ENCODE measurements at regions not wholly inside any gene's neighbourhood (a gene's known extent, or its start where the extent isn't known, plus 50 kb on each side); places are given as distances from the start of the nearest gene placed in this dataset.
"Not testable (repeated sequence)": the region's sequence is repeated elsewhere in the genome, so short reads cannot be mapped to it uniquely, and the experiment has no call there.

GRCh38 chr3:110625201-110625747 lies 446.3 kb upstream of the NECTIN3 start:
- DNase-seq: no peak

DNA sequence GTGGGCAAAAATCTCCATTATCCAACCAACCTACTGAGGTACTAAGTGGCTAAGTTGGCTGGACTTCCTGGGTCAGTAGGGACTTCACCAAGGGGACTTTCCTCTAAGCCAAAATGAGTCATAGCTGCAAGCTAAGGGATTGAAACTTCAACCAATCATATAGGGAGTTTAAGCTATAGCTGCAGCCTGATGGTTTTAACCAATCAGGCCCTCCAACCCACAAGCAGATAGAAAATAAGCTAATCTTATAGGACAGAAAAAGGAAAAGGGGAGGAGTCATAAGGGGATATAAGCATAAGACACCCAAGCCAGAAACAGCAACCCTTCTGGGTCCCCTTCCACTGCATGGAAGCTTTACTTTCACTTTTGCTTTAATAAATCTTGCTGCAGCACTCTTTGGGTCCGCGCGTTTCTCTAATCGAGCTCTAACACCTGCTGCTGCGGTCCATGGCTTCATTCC lies 444.9 kb upstream of the NECTIN3 start:
- not testable (repeated sequence) for DNase-seq

GRCh38 chr3:110628650-110629301 lies 442.8 kb upstream of the NECTIN3 start:
- DNase-seq: no peak

DNA sequence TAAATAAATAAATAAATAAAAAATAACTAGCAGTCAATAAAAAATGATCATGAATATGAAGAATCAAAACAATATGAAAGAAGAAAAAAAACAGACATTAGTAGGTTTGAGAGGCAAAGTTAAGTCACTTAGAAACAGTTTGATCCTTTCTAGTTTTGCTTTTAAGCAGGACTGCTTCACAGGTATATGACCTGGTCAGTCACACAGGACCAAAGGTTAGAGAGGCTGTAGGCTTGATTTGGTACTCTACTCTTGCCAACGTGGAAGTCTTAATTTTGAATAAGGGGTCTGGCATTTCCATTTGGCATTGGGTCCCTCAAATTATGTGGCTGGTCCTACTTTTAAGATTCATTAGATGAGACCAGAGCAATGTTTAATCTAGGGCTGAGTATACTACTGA lies 441.7 kb upstream of the NECTIN3 start:
- no peak for DNase-seq

- DNase-seq: no peak
Observed at GRCh38 chr3:110644203-110644602, 427.4 kb upstream of the NECTIN3 start.

- DNase-seq: no peak
Observed at GRCh38 chr3:110646055-110646454, 425.6 kb upstream of the NECTIN3 start.

GRCh38 chr3:110646496-110646895 lies 425.1 kb upstream of the NECTIN3 start:
- DNase-seq: peak; percentile 35

- DNase-seq: no peak
Observed at GRCh38 chr3:110647586-110647985, 424.0 kb upstream of the NECTIN3 start.

GRCh38 chr3:110650741-110651140 lies 420.9 kb upstream of the NECTIN3 start:
- no peak for DNase-seq

DNA sequence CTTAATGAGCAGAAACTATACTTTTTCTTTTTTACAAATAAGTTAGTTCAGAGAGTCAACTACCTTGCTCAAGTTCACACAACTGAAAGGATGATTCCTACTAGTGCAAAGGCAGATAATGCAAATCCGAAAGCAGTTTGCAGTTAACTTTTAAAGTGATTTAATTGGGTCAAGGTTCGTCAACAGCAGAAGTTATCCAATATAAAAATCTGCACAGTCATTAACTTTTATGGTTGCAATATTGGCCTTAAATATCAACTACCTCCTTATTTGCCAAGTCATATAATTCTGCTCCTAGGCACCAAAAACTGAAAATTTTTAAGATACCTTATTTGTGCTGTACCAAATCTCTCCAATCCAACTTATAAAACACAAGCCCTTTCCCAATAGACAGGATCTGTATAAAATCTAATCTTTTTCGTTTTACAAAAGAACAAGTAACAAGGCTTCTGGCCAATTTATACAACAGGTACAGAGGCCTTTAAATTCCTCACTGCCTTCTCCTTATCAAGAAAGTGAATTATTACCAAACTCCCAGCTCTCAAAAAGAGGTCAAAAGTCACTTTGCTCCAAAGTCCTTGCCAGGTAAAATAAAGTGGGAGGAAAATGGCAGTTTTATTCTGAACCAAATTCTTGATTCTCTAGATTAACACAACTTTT lies 416.6 kb upstream of the NECTIN3 start:
- no peak for DNase-seq

DNA sequence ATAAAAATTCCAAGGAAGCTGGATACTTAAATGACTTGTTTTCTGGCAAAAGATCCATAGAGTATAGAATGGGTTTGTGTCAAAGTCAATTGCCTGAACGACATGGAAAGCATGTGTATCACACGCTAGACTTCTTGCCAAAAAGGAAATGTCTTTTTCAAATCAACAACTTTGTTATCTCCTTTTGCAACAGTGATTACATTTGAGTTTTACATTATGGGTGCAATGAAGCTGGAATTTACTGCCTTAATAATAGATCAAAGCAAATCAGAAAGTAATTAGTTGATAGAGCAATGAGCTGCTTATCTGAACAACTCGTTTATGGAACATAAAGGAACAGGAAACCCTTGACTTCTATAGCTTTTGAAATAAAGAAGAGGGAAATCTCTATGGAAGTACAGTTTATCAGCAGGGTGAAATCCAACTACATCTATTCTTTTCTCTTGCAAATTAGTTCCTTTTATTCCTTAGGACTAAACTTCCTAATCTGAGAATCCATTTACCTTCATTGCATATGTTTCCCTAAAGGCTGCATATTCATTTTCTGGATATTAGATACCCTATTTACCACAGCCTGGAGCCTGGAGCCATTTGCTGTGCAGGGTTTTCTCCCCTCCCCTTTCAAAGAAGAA lies 415.1 kb upstream of the NECTIN3 start:
- no peak for DNase-seq

- DNase-seq: peak; percentile 52
Observed at GRCh38 chr3:110664148-110664547, 407.5 kb upstream of the NECTIN3 start.

- DNase-seq: no peak
Observed at GRCh38 chr3:110666495-110666894, 405.1 kb upstream of the NECTIN3 start.

DNA sequence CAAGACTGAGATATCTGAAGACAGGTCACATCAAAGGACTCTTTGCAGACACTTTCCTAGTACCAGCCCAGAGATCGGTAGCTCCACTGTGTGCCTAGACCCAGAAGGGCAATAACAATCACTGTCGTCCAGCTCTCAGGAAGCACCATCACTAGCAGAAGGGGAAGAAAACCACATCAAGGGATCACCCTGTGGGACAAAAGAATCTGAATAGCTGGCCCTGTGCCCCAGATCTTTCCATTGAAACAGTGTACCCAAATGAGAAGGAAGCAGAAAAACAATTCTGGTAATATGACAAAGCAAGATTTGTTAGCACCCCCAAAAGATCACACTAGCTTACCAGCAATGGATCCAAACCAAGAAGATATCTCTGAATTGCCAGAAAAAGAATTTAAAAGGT lies 404.4 kb upstream of the NECTIN3 start:
- no peak for DNase-seq

GRCh38 chr3:110670407-110670806 lies 401.2 kb upstream of the NECTIN3 start:
- no peak for DNase-seq

GRCh38 chr3:110677506-110677905 lies 394.1 kb upstream of the NECTIN3 start:
- peak; percentile 38 for DNase-seq

GRCh38 chr3:110679285-110679684 lies 392.3 kb upstream of the NECTIN3 start:
- no peak for DNase-seq

DNA sequence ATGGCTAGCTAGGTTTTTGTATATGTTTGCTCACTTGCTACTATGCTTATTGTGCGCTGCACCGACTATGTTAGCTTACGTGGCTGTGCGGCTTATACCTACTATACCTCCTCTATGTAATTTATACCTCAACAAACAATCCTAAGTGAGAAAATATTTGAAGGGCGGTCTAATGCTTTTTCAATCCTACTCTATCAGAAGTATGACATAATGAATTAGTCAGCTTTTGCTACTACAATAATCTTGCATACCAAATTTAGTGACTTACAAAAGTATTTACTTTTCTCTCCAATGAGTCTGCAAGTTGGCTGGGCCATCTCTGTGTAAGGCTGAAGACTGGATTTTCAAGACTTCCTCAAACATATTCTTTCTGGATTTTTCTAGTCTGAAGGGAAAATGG lies 391.2 kb upstream of the NECTIN3 start:
- DNase-seq: no peak

DNA sequence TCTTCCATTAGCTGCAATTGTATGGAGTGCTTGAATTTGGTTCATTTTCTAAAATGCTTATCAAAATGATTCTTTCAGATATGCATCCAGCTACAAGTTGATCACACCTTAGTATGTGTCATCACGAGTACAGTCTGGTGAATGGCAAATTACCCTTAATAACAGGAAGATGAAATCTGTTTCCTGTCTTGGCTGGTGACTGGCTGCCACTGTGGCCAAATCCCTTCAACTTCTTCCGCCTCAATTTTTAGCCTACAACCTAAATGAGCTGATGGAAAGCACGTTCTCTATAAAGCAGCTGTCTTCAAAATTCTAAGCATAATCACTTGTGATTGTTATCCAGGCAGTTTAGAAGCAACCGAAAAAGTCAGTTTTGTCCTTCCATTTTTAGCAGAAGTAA lies 387.1 kb upstream of the NECTIN3 start:
- no peak for DNase-seq

DNA sequence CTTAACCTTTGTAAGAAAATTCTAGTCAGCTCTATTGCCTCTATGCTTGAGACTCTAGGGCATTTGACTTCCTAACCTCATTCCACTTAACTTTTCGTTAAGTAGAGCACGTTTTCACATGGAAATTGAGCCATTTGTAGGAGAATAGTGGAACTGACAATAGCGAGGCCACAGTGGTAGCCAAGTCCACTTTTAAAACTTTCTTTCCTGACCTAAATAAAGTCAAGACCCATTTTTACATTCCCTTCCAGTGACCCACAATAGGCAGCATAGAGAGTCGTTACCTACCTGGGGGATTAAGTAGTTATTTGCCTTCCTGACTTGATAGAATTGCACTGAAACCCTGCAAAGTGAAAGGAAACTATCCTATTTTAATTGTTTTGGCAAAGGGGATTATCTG lies 386.0 kb upstream of the NECTIN3 start:
- no peak for DNase-seq

DNA sequence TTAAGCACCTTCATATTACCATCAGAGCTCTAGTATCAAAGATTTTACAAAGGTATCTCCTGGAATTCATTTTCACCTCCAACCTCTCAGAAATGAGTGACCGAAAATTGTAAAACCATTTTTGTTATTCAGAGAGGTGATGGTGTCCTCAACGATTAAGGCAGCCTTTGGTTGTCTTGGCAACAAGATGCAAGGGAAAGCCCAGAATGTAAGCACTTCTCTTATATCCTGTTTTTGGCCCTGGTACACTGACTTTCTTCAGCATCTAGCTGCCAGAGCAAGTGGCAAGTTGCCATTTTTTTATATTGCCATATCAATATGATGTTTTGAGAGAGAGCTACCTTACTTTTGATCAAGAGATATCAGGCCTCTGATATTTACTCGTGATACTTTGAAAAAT lies 384.9 kb upstream of the NECTIN3 start:
- no peak for DNase-seq

GRCh38 chr3:110687138-110687537 lies 384.5 kb upstream of the NECTIN3 start:
- no peak for DNase-seq

GRCh38 chr3:110697961-110698360 lies 373.7 kb upstream of the NECTIN3 start:
- DNase-seq: peak; percentile 39

DNA sequence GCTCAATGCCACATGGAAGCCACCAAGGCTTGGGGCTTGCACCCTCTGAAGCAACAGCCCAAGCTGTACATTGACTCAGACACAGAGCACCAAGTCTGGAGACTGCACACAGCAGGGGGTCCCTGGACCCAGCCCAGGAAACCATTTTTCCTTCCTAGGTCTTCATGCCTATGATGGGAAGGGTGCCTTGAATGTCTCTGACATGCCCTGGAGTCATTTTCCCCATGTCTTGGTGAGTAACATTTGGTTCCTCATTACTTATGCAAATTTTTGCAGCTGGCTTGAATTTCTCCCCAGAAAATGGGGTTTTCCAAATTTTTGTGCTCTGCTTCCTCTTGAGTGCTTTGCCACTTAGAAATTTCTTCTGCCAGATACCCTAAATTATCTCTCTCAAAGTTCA lies 367.3 kb upstream of the NECTIN3 start:
- not testable (repeated sequence) for DNase-seq

All from fibroblast of skin of scalp (primary cell).